HTR-8/SVneo (cell line): ENCODE measurements at regions not wholly inside any gene's neighbourhood (a gene's known extent, or its start where the extent isn't known, plus 50 kb on each side); places are given as distances from the start of the nearest gene placed in this dataset.
A peak's percentile ranks its signal among the peaks of the same experiment; 100 is the strongest.
"Not testable (repeated sequence)": the region's sequence is repeated elsewhere in the genome, so short reads cannot be mapped to it uniquely, and the experiment has no call there.

Experiments
- DNase-seq: peaks from one replicate; pipeline ENCODE4 v3.0.0; 2011; ENCODE audit warnings: low spot score, mixed read lengths; ENCODE audit not compliant: insufficient read length
- FAIRE-seq: peaks from 2 replicates; lab custom pipeline; 2011; peaks lifted over from hg19 to GRCh38; lab: Jason Lieb, UNC

DNA sequence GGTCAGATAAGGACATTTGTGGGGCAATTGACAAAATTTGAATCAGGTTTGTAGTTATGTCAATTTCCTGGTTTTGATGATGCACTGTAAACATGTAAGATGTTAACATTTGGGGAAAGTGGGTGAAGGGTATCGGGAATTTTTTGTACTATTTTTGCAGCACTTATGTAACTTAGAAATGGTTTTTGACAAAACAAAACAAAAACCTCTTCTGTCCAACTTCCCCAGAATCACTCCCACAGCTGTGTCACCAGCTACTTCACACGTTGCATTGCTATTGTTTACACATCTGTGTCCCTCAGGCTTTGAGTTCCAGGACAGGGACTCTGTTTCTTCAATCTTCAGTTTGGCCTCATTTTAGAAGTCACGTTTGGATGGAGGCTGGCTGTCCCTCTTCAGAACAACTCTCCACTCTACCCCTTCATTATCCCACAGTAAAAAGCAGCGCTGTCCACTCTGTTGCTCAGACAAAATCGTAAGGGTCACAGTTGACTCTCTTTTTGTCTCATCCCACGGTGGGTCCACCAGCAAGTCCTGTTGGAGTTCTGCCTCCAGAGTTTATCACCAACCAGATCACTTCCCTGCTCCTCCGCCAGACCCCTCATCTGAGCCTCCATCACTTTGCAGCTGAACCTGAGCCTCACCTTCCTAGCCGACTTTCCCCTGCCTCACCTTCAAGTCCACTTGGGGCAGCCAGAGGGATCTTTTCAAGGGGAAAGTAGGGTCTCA is 63.2 kb downstream of the NENF start:
- FAIRE-seq = no peak
- no peak for DNase-seq

- FAIRE-seq (no peak), DNase-seq (no peak)
Measured at GRCh38 chr1:212496682-212497081, 64.0 kb downstream of the NENF start.

GRCh38 chr1:212497553-212497952 is 64.8 kb downstream of the NENF start:
- DNase-seq (no peak), FAIRE-seq (no peak)

- DNase-seq (no peak), FAIRE-seq (no peak)
Measured at GRCh38 chr1:212498283-212499040, 65.7 kb downstream of the NENF start.

GRCh38 chr1:212500351-212500750 is 67.6 kb downstream of the NENF start:
- FAIRE-seq (no peak), DNase-seq (no peak)

- no peak for FAIRE-seq
- DNase-seq = no peak
Measured at GRCh38 chr1:212500983-212501382, 68.3 kb downstream of the NENF start.

DNA sequence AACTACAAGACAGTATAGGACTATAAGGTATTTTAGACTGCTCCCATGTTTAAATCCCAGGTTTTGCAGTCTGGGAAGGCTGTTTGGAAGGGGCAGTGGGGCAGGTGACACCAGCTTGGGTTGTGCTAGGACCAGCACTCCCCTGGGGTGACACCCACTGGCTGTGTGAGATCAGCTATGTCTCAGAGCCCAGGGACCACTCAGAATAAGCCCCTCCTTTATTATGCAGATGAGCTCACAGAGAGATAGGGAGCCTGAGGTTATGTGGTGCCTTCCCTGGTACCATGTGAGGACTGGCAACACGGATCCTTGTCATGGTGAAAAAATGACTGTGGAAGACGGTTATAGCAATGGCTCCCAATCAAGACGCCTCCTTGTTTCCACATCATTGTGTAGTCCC is 71.0 kb downstream of the NENF start:
- DNase-seq (no peak), FAIRE-seq (no peak)

- no peak for FAIRE-seq
Measured at GRCh38 chr1:212504171-212504803, 71.6 kb downstream of the NENF start.

GRCh38 chr1:212506666-212507065 is 73.9 kb downstream of the NENF start:
- DNase-seq (no peak), FAIRE-seq (no peak)

More at GRCh38 chr1:212504171-212504803, 71.6 kb downstream of the NENF start:
- no peak for DNase-seq

DNA sequence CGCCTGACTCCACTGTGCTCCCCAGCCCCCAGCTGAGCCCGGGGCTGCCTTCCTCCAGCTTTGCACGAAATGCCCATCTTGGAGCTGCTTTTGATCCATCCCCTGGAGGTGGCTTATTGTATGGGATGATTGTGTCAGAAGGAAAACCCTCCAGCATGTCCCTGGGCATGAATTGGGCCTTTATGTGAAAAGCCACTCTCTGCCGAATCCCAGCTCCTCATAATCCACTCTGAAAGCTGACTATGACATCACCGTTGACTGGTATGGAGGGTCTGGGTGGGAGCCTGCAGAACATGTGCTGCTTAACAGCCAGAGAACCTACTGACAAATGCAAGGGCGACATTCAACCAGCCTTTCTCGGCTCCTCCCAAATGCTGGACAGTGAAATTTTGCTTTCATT is 74.6 kb downstream of the NENF start:
- DNase-seq (no peak), FAIRE-seq (no peak)

GRCh38 chr1:212512816-212513559 is 80.3 kb downstream of the NENF start:
- peak; percentile 99 for FAIRE-seq
- DNase-seq = peak; percentile 93

GRCh38 chr1:212513586-212513985 is 80.9 kb downstream of the NENF start:
- FAIRE-seq = no peak
- DNase-seq = no peak

DNA sequence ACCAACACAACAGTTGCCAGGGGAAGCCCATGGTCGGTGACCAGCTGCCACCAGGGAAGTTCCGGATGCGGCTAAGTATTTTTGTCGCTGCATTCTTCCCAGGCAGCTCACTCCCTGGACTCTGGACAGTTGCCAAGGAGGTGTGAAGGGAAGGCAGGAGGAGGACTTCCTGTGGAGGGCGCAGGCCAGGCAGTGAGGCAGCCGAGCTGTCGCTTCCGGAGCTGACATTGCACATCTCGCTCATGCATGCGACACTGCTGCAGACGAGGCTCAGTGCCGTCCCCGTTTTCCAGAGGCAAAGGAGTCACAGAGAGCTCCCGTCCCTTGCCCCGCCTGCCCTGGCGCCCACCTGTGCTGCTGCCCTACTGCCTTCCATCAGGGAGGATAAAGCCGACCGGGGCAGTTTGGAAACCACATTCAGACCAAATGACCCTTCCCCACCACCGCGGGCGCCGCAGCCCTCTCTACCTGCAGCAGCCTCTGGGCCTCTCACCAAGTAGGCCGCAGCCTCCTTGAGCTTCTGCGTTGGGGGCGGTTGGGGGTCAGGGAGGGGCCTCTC is 81.4 kb downstream of the NENF start:
- FAIRE-seq = peak; percentile 85
- peak; percentile 42 for DNase-seq

DNA sequence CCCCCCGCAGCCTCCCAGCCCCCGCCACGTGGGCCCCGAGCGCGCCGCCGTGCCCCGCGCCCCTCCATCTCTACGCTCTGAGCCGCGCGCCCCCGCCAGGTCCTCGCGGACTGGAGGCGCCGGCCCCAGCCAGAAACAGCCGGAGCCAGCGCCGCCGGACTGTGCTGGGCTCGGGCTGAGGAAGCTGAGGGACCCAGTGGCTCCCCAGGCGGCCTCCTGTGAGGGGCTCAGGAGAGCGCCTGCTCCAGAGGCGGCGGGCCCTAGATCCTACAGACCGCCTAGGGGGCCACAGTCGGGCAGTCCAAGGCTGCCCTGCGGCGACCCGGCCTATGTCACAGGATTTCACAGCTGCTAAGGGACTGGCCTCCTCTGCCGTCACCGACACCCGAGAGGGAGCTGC is 82.1 kb downstream of the NENF start:
- no peak for DNase-seq
- FAIRE-seq = no peak

DNA sequence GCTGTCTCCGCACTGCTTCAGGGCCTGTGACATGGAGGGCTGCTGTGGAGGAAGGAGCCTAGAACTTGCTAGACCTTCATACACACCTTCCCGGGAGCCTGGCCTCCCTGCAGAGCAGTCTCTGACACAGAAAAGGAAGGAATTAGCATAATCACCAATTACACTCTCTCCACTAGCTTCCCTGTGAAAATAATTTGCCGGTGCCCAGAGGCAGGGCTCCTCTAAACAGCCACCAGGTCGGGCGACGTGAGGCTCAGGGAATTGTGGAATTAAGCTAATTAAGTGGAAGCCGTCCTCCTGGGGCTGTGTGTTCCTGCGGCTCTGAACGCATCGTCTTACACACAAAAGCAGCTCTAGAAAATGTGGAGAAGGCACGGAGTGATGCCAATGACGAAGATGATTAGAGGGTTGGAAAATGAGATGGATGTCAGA is 82.6 kb downstream of the NENF start:
- DNase-seq (no peak), FAIRE-seq (no peak)

DNA sequence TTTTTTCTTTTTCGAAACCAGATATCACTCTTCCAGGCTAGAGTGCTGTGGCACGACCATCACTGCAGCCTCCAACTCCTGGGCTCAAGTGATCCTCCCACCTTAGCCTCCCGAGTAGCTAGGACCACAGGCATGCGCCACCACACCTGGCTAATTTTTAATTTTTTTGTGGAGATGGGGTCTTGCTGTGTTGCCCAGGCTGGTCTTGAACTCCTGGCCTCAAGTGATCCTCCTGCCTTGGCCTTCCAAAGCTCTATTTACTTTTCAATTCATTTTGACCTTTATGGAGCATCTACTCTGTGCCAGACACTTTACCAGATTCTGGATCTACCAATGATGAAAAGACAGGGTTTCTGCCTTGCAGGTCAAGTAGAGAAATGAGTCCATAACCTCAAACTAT is 83.3 kb downstream of the NENF start:
- FAIRE-seq = not testable (repeated sequence)

DNA sequence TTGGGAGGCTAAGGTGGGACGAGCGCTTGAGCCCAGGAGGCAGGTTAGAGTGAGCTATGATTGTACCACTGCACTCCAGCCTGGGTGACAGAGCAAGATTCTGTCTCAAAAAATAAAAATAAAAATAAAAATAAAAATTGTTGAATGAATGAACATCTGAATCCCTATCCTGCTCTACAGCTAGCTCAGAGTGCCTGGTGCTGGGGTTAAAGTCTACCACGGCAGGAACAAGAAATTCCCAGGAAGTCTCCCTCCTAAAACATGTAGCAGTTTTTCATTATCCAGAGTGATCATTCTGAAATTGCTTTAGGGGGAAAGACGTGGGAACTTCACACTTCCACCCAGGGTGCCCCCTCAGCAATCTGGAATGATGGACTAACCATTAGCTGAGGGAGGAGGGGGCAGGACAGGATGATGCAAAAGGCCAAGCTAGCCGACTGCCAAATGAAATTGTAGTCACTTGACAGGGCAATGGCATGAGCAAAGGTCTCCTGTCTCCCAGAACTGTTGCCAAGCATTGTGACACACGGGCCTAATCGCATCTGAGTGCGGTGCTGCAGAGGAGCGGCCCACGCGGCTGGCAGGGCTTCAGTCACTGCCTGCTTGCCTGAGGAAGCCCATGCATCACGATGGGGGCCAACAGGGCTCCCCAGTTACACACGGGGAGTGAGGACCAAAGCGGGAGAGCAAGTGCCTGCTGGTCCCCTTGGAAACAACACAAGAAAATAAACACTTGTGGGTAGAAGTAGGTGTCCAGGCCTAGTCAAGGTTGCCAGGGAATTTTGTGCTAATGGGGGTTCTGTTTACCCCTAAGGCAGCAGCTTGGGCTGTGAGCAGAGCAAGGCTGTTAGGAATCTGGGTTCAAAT is 85.7 kb downstream of the NENF start:
- DNase-seq (no peak), FAIRE-seq (peak; percentile 9)

More for the DNA sequence above, 83.3 kb downstream of the NENF start:
- not testable (repeated sequence) for DNase-seq

DNA sequence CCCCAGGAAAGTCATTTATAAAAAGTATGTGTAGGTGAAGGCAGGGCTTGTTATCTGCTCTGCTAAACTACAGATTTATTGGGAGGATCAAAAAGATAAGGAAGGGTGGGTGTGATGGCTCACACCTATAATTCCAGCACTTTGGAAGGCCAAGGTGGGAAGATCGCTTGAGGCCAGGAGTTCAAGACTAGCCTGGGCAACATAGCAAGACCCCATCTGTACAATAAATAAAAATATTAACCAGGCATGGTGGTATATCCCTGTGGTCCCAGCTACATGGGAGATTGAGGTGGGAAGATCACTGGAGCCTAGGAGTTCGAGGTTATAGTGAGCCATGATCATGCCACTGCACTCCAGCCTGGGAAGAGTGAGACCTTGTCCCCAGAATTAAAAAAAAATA is 86.4 kb downstream of the NENF start:
- FAIRE-seq (no peak), DNase-seq (no peak)

DNA sequence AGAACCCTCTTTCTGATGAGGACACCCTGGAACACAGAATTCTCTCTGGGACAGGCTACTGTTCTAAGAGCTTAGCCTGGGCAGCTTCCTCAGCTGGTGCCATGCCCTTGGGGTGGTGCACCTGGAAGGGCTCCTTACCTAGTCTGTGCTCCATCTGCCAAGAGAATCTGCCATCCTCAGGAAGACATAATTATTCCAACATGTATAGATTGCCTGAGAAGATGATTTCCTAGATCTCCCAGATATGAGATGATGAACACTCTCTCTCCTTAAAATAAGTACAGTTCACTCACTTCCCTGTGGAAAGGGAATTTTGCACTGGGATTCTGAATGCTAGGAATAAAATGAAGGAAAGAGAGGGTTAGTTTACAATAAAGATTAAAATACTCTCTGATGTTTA is 87.6 kb downstream of the NENF start:
- FAIRE-seq (no peak), DNase-seq (no peak)
